H9 (cell line): ENCODE measurements at regions not wholly inside any gene's neighbourhood (a gene's known extent, or its start where the extent isn't known, plus 50 kb on each side); places are given as distances from the start of the nearest gene placed in this dataset.

Experiments
- DNase-seq: peaks from one replicate; pipeline ENCODE4 v3.0.0-alpha.2; 2017
- H2AFZ ChIP-seq: one replicate; pipeline ENCODE4 v1.6.1; 2013; ENCODE audit warnings: mild to moderate bottlenecking, low read length, control low read depth, moderate library complexity
- H2AK5ac ChIP-seq: 2 replicates; pipeline ENCODE4 v1.6.1; 2013; ENCODE audit warnings: low read length, control low read depth, mixed read lengths; ENCODE audit not compliant: insufficient read length
- H2BK120ac ChIP-seq: one replicate; pipeline ENCODE4 v1.6.1; 2013; ENCODE audit warnings: low read depth, mild to moderate bottlenecking, low read length, control low read depth, inconsistent platforms; ENCODE audit not compliant: poor library complexity, severe bottlenecking
- H2BK12ac ChIP-seq: 2 replicates; pipeline ENCODE4 v1.6.1; 2013; ENCODE audit warnings: low read length, control low read depth, mixed read lengths, low read depth; ENCODE audit not compliant: insufficient read length
- H2BK15ac ChIP-seq: 2 replicates; pipeline ENCODE4 v1.6.1; 2013; ENCODE audit warnings: low read depth, low read length, control low read depth
- H2BK20ac ChIP-seq: one replicate; pipeline ENCODE4 v1.6.1; 2013; ENCODE audit warnings: low read depth, mild to moderate bottlenecking, low read length, control low read depth, inconsistent platforms; ENCODE audit not compliant: poor library complexity, severe bottlenecking
- H2BK5ac ChIP-seq: 2 replicates; pipeline ENCODE4 v1.6.1; 2013; ENCODE audit warnings: low read length, control low read depth, mixed read lengths; ENCODE audit not compliant: insufficient read length
- H3K14ac ChIP-seq: 2 replicates; pipeline ENCODE4 v1.6.1; 2013; ENCODE audit warnings: low read length, control low read depth; ENCODE audit not compliant: insufficient read depth
- H3K18ac ChIP-seq: 2 replicates; pipeline ENCODE4 v1.6.1; 2013; ENCODE audit warnings: low read depth, mild to moderate bottlenecking, mixed read lengths, low read length, control low read depth; ENCODE audit not compliant: insufficient read length
- H3K23ac ChIP-seq: 2 replicates; pipeline ENCODE4 v1.6.1; 2013; ENCODE audit warnings: low read length, control low read depth, mixed read lengths, low read depth; ENCODE audit not compliant: insufficient read length
- H3K23me2 ChIP-seq: 2 replicates; pipeline ENCODE4 v1.6.1; 2013; ENCODE audit warnings: low read depth, mild to moderate bottlenecking, mixed read lengths, low read length, control low read depth; ENCODE audit not compliant: insufficient read length, poor library complexity, severe bottlenecking
- H3K27ac ChIP-seq: 2 replicates; pipeline ENCODE4 v1.5.1; 2013; ENCODE audit warnings: low read length, control low read depth, mixed read lengths, low read depth; ENCODE audit not compliant: insufficient read length
- H3K27me3 ChIP-seq: 2 replicates; pipeline ENCODE4 v1.6.1; 2013; ENCODE audit warnings: low read length, control low read depth, inconsistent platforms; ENCODE audit not compliant: insufficient read depth
- H3K4ac ChIP-seq: 2 replicates; pipeline ENCODE4 v1.6.1; 2013; ENCODE audit warnings: low read depth, mild to moderate bottlenecking, control low read depth, inconsistent platforms, low read length, moderate library complexity
- H3K4me1 ChIP-seq: 2 replicates; pipeline ENCODE4 v1.6.1; 2013; ENCODE audit warnings: low read length, control low read depth, inconsistent platforms; ENCODE audit not compliant: insufficient read depth
- H3K4me2 ChIP-seq: 2 replicates; pipeline ENCODE4 v1.6.1; 2013; ENCODE audit warnings: low read length, control low read depth, mixed read lengths; ENCODE audit not compliant: insufficient read length, insufficient read depth
- H3K56ac ChIP-seq: 2 replicates; pipeline ENCODE4 v1.6.1; 2013; ENCODE audit warnings: low read depth, mild to moderate bottlenecking, mixed read lengths, low read length, control low read depth; ENCODE audit not compliant: insufficient read length
- H3K79me1 ChIP-seq: 2 replicates; pipeline ENCODE4 v1.6.1; 2013; ENCODE audit warnings: low read depth, mild to moderate bottlenecking, moderate library complexity, low read length, control low read depth, inconsistent platforms; ENCODE audit not compliant: insufficient read depth, poor library complexity, severe bottlenecking
- H3K79me2 ChIP-seq: 2 replicates; pipeline ENCODE4 v1.6.1; 2013; ENCODE audit warnings: low read length, control low read depth, inconsistent platforms; ENCODE audit not compliant: insufficient read depth
- H3K9ac ChIP-seq: 2 replicates; pipeline ENCODE4 v1.6.1; 2013; ENCODE audit warnings: low read length, control low read depth, mixed read lengths; ENCODE audit not compliant: insufficient read length; ENCODE audit errors: extremely low read depth
- H3K9me3 ChIP-seq: one replicate; pipeline ENCODE4 v1.6.1; 2013; ENCODE audit warnings: low read depth, low read length, inconsistent platforms; ENCODE audit not compliant: control insufficient read depth
- H3T11ph ChIP-seq: one replicate; pipeline ENCODE4 v1.6.1; 2013; ENCODE audit warnings: mild to moderate bottlenecking, low read length, control low read depth, inconsistent platforms
- H4K20me1 ChIP-seq: one replicate; pipeline ENCODE4 v1.6.1; 2013; ENCODE audit not compliant: control insufficient read depth, insufficient read length, insufficient read depth
- H4K5ac ChIP-seq: 2 replicates; pipeline ENCODE4 v1.6.1; 2013; ENCODE audit warnings: low read depth, mild to moderate bottlenecking, mixed read lengths, low read length, control low read depth; ENCODE audit not compliant: insufficient read length
- H4K8ac ChIP-seq: replicated peaks from 2 replicates; pipeline ENCODE4 v1.6.1; 2013; ENCODE audit warnings: low read length, control low read depth, mixed read lengths, low read depth; ENCODE audit not compliant: insufficient read length
- H4K91ac ChIP-seq: 2 replicates; pipeline ENCODE4 v1.6.1; 2013; ENCODE audit warnings: low read depth, mild to moderate bottlenecking, moderate library complexity, mixed read lengths, low read length, control low read depth; ENCODE audit not compliant: insufficient read length
- H3K27ac Mint-ChIP-seq, 3 experiments: 2 replicates in 2 of 3; 3 replicates in 1 of 3; pipeline ENCODE4 v1.8.0; 2020 to 2021; ENCODE audit warnings: mixed read lengths in 3 of 3, mild to moderate bottlenecking in 1 of 3, moderate library complexity in 1 of 3
- H3K27me3 Mint-ChIP-seq: 2 replicates; pipeline ENCODE4 v1.8.0; 2021; ENCODE audit warnings: low read depth, mild to moderate bottlenecking, moderate library complexity, mixed read lengths
- H3K36me3 Mint-ChIP-seq, 3 experiments: 2 replicates in 2 of 3; 3 replicates in 1 of 3; pipeline ENCODE4 v1.8.0; 2020 to 2021; ENCODE audit warnings: low read depth in 3 of 3, mixed read lengths in 3 of 3; ENCODE audit not compliant: insufficient read depth in 1 of 3
- H3K4me1 Mint-ChIP-seq, 2 experiments: 2 replicates each; pipeline ENCODE4 v1.8.0; 2020; ENCODE audit warnings: mixed read lengths in 2 of 2
- H3K4me3 Mint-ChIP-seq, 2 experiments: 2 replicates in 1 of 2; 3 replicates in 1 of 2; pipeline ENCODE4 v1.8.0; 2020 to 2021; ENCODE audit warnings: mild to moderate bottlenecking in 2 of 2, mixed read lengths in 2 of 2, moderate library complexity in 1 of 2
- H3K9me3 Mint-ChIP-seq, 2 experiments: 2 replicates in 1 of 2; 3 replicates in 1 of 2; pipeline ENCODE4 v1.8.0; 2020; ENCODE audit warnings: mild to moderate bottlenecking in 2 of 2, mixed read lengths in 2 of 2, moderate library complexity in 1 of 2
- WGBS: extraction: QIAGEN DNeasy Blood & Tissue Kit; methylation state at CpG from one replicate; pipeline ENCODE4 v1.1.7; 2013; ENCODE audit warnings: missing lambda C conversion rate, low lambda C conversion rate, mixed read lengths; ENCODE audit not compliant: insufficient read length; ENCODE audit errors: extremely low coverage; 5-methylcytosine and 5-hydroxymethylcytosine counted together
- TF ChIP-seq, protein P1 (sequence below): fragments of 200-600 bp; sonication (generic); conservative IDR thresholded peaks from 3 replicates; pipeline ENCODE4 v1.8.0; 2021; ENCODE audit warnings: antibody characterized with exemption, mild to moderate bottlenecking

DNA sequence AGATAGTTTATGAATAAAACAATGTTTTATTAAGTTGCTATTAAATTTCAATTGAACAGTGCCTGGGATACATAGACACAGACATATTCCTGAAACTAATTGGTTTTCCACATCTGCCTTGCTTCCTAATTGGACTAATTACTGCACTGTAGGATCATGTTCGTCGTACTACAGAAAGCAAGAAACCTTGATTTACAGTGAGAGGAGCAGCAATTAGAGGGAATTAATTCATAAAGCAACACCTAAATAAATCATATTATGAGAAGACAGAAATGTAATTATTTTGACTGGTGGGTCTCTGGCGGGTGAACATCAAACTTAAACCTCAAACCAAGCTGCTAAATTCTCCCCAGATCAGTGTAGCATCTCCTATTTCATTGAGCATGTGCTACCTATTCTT is 124.6 kb upstream of the CAMK1G start:
- Histone ChIP-seq H3K56ac (no peak overlapping the region), H3K27me3 (no peaks in the 10 kb centered on the region), H2BK12ac (no peak overlapping the region), H3K9me3 (peaks cover 32% of the 10 kb centered on the region), H4K20me1 (no peaks in the 10 kb centered on the region), H3K4me1 (no peaks in the 10 kb centered on the region), H3T11ph (no peak overlapping the region), H3K14ac (no peak overlapping the region), H3K4ac (no peak overlapping the region), H3K79me2 (no peaks in the 10 kb centered on the region), H3K23ac (no peak overlapping the region), H3K27ac (no peak overlapping the region), H2BK120ac (no peak overlapping the region), H3K79me1 (no peaks in the 10 kb centered on the region), H3K23me2 (no peaks in the 10 kb centered on the region), H3K18ac (no peak overlapping the region), H4K91ac (no peak overlapping the region), H4K8ac (no peak overlapping the region), H2BK20ac (no peak overlapping the region), H4K5ac (no peak overlapping the region), H2BK15ac (no peak overlapping the region), H3K4me2 (no peak overlapping the region), H2BK5ac (no peak overlapping the region), H2AFZ (no peak overlapping the region), H3K9ac (no peak overlapping the region), H2AK5ac (no peak overlapping the region)
- WGBS, result no CpG with 5 or more reads among the region's 3 CpGs
- H3K4me1 Mint-ChIP-seq, result peaks cover 8 to 24% of the 10 kb centered on the region in 2 experiments
- no peak overlapping the region for H3K4me3 Mint-ChIP-seq
- TF ChIP-seq, protein P1, sequence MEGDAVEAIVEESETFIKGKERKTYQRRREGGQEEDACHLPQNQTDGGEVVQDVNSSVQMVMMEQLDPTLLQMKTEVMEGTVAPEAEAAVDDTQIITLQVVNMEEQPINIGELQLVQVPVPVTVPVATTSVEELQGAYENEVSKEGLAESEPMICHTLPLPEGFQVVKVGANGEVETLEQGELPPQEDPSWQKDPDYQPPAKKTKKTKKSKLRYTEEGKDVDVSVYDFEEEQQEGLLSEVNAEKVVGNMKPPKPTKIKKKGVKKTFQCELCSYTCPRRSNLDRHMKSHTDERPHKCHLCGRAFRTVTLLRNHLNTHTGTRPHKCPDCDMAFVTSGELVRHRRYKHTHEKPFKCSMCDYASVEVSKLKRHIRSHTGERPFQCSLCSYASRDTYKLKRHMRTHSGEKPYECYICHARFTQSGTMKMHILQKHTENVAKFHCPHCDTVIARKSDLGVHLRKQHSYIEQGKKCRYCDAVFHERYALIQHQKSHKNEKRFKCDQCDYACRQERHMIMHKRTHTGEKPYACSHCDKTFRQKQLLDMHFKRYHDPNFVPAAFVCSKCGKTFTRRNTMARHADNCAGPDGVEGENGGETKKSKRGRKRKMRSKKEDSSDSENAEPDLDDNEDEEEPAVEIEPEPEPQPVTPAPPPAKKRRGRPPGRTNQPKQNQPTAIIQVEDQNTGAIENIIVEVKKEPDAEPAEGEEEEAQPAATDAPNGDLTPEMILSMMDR, result no peak
- H3K27me3 Mint-ChIP-seq, result peaks cover 2% of the 10 kb centered on the region
- no peak overlapping the region for H3K27ac Mint-ChIP-seq
- no peak for DNase-seq
- peaks cover 6 to 74% (median 30%) of the 10 kb centered on the region in 3 experiments for H3K36me3 Mint-ChIP-seq
- peaks cover 33 to 38% of the 10 kb centered on the region in 2 experiments for H3K9me3 Mint-ChIP-seq
